Osteoblast (primary cell): ENCODE measurements at regions not wholly inside any gene's neighbourhood (a gene's known extent, or its start where the extent isn't known, plus 50 kb on each side); places are given as distances from the start of the nearest gene placed in this dataset.

Experiments
- DNase-seq: peaks from one replicate; pipeline ENCODE4 v3.0.0; 2011; ENCODE audit warnings: low spot score, mixed read lengths; ENCODE audit not compliant: insufficient read length; ENCODE audit errors: missing footprints
- H2AFZ ChIP-seq: 2 replicates; pipeline ENCODE4 v1.6.0; 2011; ENCODE audit warnings: mild to moderate bottlenecking, low read length
- H3K27ac ChIP-seq: 2 replicates; pipeline ENCODE4 v1.5.1; 2011; ENCODE audit warnings: mild to moderate bottlenecking, low read depth, low read length, moderate library complexity
- H3K27me3 ChIP-seq: 2 replicates; pipeline ENCODE4 v1.6.0; 2012; ENCODE audit warnings: mild to moderate bottlenecking, control low read depth, inconsistent platforms, low read length, moderate library complexity; ENCODE audit not compliant: insufficient read depth
- H3K36me3 ChIP-seq: 2 replicates; pipeline ENCODE4 v1.5.1; 2011; ENCODE audit warnings: mild to moderate bottlenecking, low read length, control low read depth, moderate library complexity; ENCODE audit not compliant: insufficient read depth
- H3K4me1 ChIP-seq: 2 replicates; pipeline ENCODE4 v1.5.1; 2011; ENCODE audit warnings: mild to moderate bottlenecking, low read length, control low read depth, moderate library complexity; ENCODE audit not compliant: insufficient read depth
- H3K4me2 ChIP-seq: 2 replicates; pipeline ENCODE4 v1.6.0; 2011; ENCODE audit warnings: mild to moderate bottlenecking, low read length; ENCODE audit not compliant: insufficient read depth
- H3K4me3 ChIP-seq: fragments of 200-600 bp; sonication (generic); 3 replicates; pipeline ENCODE4 v1.5.1; 2012; ENCODE audit warnings: mild to moderate bottlenecking, low read length, inconsistent platforms; ENCODE audit not compliant: insufficient read depth
- H3K79me2 ChIP-seq: 2 replicates; pipeline ENCODE4 v1.6.0; 2012; ENCODE audit warnings: mild to moderate bottlenecking, low read length, control low read depth, inconsistent platforms; ENCODE audit not compliant: insufficient read depth
- H3K9me3 ChIP-seq: 2 replicates; pipeline ENCODE4 v1.5.1; 2011; ENCODE audit warnings: low read depth, low read length, control low read depth
- H4K20me1 ChIP-seq: 2 replicates; pipeline ENCODE4 v1.6.0; 2012; ENCODE audit warnings: mild to moderate bottlenecking, low read length, control low read depth; ENCODE audit not compliant: insufficient read depth
- TF ChIP-seq, protein P1 (sequence below): IDR thresholded peaks from 2 replicates; pipeline ENCODE4 v1.5.1; 2011; ENCODE audit warnings: mild to moderate bottlenecking, low read depth, low read length, moderate library complexity; ENCODE audit errors: extremely low read depth

DNA sequence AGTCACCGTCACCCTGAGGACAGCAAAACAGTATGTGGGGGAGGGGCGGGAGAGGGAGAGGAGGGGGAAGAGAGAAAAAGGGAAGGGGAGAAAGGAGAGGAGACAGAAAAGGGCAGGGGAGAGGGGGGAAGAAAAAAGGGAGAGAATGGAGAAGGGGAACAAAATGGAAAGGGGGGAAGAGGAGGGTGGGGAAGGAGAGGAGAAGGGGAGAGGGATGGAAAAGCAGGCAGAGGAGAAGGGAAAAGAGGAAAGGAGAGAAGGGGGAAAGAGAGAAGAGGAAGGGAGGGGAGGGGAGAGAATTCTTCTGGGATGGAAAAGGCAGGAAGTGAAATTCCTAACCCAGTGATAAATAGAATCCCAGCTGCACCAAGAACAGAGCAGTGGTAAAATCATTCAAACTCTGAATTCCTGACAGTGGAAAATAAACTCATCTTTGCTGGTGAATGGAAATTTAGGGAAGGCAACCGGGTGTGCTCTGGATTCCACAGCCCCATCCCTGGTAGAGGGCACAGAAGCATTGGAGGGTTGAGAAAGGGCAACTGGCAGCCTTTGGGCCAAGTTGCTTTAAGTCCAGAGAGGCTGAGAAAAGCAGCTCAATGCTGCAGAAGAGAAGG lies 244.2 kb downstream of the BCOR start:
- H3K9me3 ChIP-seq = no peaks in the 10 kb centered on the region
- H3K4me1 ChIP-seq = peaks cover 6% of the 10 kb centered on the region
- no peak overlapping the region for H3K4me3 ChIP-seq
- H4K20me1 ChIP-seq = no peaks in the 10 kb centered on the region
- no peaks in the 10 kb centered on the region for H3K79me2 ChIP-seq
- H2AFZ ChIP-seq = no peak overlapping the region
- H3K36me3 ChIP-seq = no peaks in the 10 kb centered on the region
- DNase-seq = no peak
- H3K4me2 ChIP-seq = no peak overlapping the region
- peaks cover 2% of the 10 kb centered on the region for H3K27me3 ChIP-seq
- no peak overlapping the region for H3K27ac ChIP-seq
- TF ChIP-seq, protein P1, sequence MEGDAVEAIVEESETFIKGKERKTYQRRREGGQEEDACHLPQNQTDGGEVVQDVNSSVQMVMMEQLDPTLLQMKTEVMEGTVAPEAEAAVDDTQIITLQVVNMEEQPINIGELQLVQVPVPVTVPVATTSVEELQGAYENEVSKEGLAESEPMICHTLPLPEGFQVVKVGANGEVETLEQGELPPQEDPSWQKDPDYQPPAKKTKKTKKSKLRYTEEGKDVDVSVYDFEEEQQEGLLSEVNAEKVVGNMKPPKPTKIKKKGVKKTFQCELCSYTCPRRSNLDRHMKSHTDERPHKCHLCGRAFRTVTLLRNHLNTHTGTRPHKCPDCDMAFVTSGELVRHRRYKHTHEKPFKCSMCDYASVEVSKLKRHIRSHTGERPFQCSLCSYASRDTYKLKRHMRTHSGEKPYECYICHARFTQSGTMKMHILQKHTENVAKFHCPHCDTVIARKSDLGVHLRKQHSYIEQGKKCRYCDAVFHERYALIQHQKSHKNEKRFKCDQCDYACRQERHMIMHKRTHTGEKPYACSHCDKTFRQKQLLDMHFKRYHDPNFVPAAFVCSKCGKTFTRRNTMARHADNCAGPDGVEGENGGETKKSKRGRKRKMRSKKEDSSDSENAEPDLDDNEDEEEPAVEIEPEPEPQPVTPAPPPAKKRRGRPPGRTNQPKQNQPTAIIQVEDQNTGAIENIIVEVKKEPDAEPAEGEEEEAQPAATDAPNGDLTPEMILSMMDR = no peak

- no peak overlapping the region for H3K4me2 ChIP-seq
- H3K9me3 ChIP-seq = no peaks in the 10 kb centered on the region
- no peak overlapping the region for H3K4me3 ChIP-seq
- TF ChIP-seq, protein P1 = no peak
- H3K79me2 ChIP-seq = no peaks in the 10 kb centered on the region
- H3K4me1 ChIP-seq = peaks cover 10% of the 10 kb centered on the region
- H3K27me3 ChIP-seq = peaks cover 4% of the 10 kb centered on the region
- H3K36me3 ChIP-seq = no peaks in the 10 kb centered on the region
- no peak overlapping the region for H3K27ac ChIP-seq
- no peak for DNase-seq
- no peaks in the 10 kb centered on the region for H4K20me1 ChIP-seq
- H2AFZ ChIP-seq = no peak overlapping the region
Measured at GRCh38 chrX:39854772-39855747, 242.7 kb downstream of the BCOR start.

GRCh38 chrX:39855748-39856129 lies 242.0 kb downstream of the BCOR start:
- no peak for DNase-seq
- Histone ChIP-seq H3K27ac (no peak overlapping the region), H4K20me1 (no peaks in the 10 kb centered on the region), H3K9me3 (no peaks in the 10 kb centered on the region), H3K27me3 (peaks cover 4% of the 10 kb centered on the region), H2AFZ (no peak overlapping the region), H3K4me1 (peaks cover 15% of the 10 kb centered on the region), H3K4me3 (no peak overlapping the region), H3K36me3 (no peaks in the 10 kb centered on the region), H3K79me2 (no peaks in the 10 kb centered on the region), H3K4me2 (no peak overlapping the region)
- TF ChIP-seq, protein P1 = no peak
